DOHH2 (cell line): ENCODE measurements at regions not wholly inside any gene's neighbourhood (a gene's known extent, or its start where the extent isn't known, plus 50 kb on each side); places are given as distances from the start of the nearest gene placed in this dataset.

Experiments
- H3F3A ChIP-seq: fragments of 200-600 bp; sonication (generic), shearing (Covaris generic); 2 replicates; pipeline ENCODE4 v1.6.0; 2016; ENCODE audit warnings: antibody characterized with exemption, mild to moderate bottlenecking; ENCODE audit not compliant: control insufficient read depth, insufficient read depth
- H3K27ac ChIP-seq: fragments of 200-600 bp; sonication (generic); 2 replicates; pipeline ENCODE4 v1.5.1; 2014; ENCODE audit warnings: low read depth, mild to moderate bottlenecking, low read length, moderate library complexity
- H3K27me3 ChIP-seq: fragments of 200-600 bp; sonication (generic); 2 replicates; pipeline ENCODE4 v1.6.1; 2014; ENCODE audit warnings: mild to moderate bottlenecking, low read length, mixed read lengths; ENCODE audit not compliant: control insufficient read depth
- H3K36me3 ChIP-seq: fragments of 200-600 bp; sonication (generic); 2 replicates; pipeline ENCODE4 v1.6.1; 2014; ENCODE audit warnings: mild to moderate bottlenecking, low read length, moderate library complexity, mixed read lengths; ENCODE audit not compliant: control insufficient read depth
- H3K4me1 ChIP-seq: fragments of 200-600 bp; sonication (generic); 2 replicates; pipeline ENCODE4 v1.6.1; 2014; ENCODE audit warnings: mild to moderate bottlenecking, low read length, mixed read lengths; ENCODE audit not compliant: control insufficient read depth
- H3K4me2 ChIP-seq: fragments of 200-600 bp; sonication (generic); 2 replicates; pipeline ENCODE4 v1.6.0; 2014; ENCODE audit warnings: mild to moderate bottlenecking, low read length, moderate library complexity
- H3K4me3 ChIP-seq: fragments of 200-600 bp; sonication (generic); 2 replicates; pipeline ENCODE4 v1.5.1; 2014; ENCODE audit warnings: mild to moderate bottlenecking, low read length, mixed read lengths
- H3K79me2 ChIP-seq: fragments of 200-600 bp; sonication (generic); 2 replicates; pipeline ENCODE4 v1.6.1; 2014; ENCODE audit warnings: mild to moderate bottlenecking, low read length, mixed read lengths; ENCODE audit not compliant: control insufficient read depth
- H3K9me2 ChIP-seq: fragments of 200-600 bp; sonication (generic); replicated peaks from 2 replicates; pipeline ENCODE4 v1.6.1; 2014; ENCODE audit warnings: mild to moderate bottlenecking, low read length, mixed read lengths; ENCODE audit not compliant: control insufficient read depth
- H3K9me3 ChIP-seq: fragments of 200-600 bp; sonication (generic); 2 replicates; pipeline ENCODE4 v1.6.1; 2014; ENCODE audit warnings: antibody characterized with exemption, low read length, mixed read lengths; ENCODE audit not compliant: control insufficient read depth, insufficient read depth
- H4K20me1 ChIP-seq: fragments of 200-600 bp; sonication (generic); 2 replicates; pipeline ENCODE4 v1.6.0; 2014; ENCODE audit warnings: low read depth, mild to moderate bottlenecking, antibody characterized with exemption, low read length, moderate library complexity; ENCODE audit not compliant: control insufficient read depth, insufficient read depth
- EZH2phosphoT487 ChIP-seq: fragments of 200-600 bp; sonication (generic); IDR thresholded peaks from 2 replicates; pipeline ENCODE4 v1.6.1; 2017; ENCODE audit warnings: borderline replicate concordance, mild to moderate bottlenecking, antibody characterized with exemption, low read length, moderate library complexity, mixed read lengths
- TF ChIP-seq, protein P1 (sequence below): fragments of 200-600 bp; sonication (generic); IDR thresholded peaks from one replicate; pipeline ENCODE4 v1.5.1; 2014; ENCODE audit warnings: antibody characterized with exemption, mild to moderate bottlenecking, low read depth, low read length; ENCODE audit not compliant: poor library complexity, severe bottlenecking

DNA sequence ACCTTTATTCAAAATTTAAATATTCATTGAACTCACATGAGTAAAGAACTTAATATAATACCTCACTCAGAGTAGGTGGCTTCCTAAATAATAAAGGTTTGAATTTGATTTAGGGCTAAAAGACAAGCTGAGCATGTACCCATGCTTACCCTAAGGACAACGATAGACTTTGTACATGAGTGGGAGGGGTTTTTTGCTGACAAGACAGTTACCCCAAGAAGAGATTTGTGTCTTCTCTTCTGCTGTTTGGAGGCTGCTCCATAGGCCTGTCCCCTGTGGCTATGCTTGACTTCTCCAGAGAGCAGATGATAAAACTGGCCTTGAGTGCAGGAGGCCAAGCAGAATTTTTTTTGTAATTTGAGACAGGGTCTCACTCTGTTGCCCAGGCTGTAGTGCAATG is 383.9 kb downstream of the TMEM182 start:
- no peaks in the 10 kb centered on the region for H3K9me2 ChIP-seq
- H3K27ac ChIP-seq, result no peak overlapping the region
- H3K27me3 ChIP-seq, result no peaks in the 10 kb centered on the region
- no peaks in the 10 kb centered on the region for H3K4me1 ChIP-seq
- H3F3A ChIP-seq, result no peaks in the 10 kb centered on the region
- no peak overlapping the region for H3K4me2 ChIP-seq
- no peak for TF ChIP-seq EZH2phosphoT487
- no peaks in the 10 kb centered on the region for H3K79me2 ChIP-seq
- no peak overlapping the region for H3K4me3 ChIP-seq
- no peaks in the 10 kb centered on the region for H4K20me1 ChIP-seq
- H3K36me3 ChIP-seq, result no peaks in the 10 kb centered on the region
- H3K9me3 ChIP-seq, result no peaks in the 10 kb centered on the region

DNA sequence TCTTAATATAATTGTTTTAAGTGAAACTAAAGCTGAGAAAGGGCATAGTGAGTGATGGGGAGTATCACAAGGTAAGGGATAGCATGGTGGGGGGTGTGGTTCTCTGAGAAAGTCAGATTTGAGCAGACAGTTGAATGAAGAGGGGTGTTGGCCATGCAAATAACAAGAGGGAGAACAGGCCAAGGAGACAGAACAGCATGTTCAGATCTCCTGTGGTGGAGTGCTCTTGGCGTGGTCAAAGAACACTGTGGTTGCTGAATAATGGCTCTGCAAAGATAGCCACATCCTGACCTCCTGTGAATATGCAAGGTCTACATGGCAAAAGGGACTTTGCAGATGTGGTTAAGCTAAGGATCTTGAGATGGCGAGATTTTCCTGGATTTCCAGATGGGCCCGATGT is 389.2 kb downstream of the TMEM182 start:
- Histone ChIP-seq H3K79me2 (no peaks in the 10 kb centered on the region), H3K27me3 (no peaks in the 10 kb centered on the region), H3K9me2 (no peaks in the 10 kb centered on the region), H3F3A (no peaks in the 10 kb centered on the region), H3K9me3 (no peaks in the 10 kb centered on the region), H3K4me3 (no peak overlapping the region), H3K36me3 (no peaks in the 10 kb centered on the region), H3K4me2 (no peak overlapping the region), H3K27ac (no peak overlapping the region), H3K4me1 (no peaks in the 10 kb centered on the region), H4K20me1 (no peaks in the 10 kb centered on the region)
- no peak for TF ChIP-seq EZH2phosphoT487
- TF ChIP-seq, protein P1, sequence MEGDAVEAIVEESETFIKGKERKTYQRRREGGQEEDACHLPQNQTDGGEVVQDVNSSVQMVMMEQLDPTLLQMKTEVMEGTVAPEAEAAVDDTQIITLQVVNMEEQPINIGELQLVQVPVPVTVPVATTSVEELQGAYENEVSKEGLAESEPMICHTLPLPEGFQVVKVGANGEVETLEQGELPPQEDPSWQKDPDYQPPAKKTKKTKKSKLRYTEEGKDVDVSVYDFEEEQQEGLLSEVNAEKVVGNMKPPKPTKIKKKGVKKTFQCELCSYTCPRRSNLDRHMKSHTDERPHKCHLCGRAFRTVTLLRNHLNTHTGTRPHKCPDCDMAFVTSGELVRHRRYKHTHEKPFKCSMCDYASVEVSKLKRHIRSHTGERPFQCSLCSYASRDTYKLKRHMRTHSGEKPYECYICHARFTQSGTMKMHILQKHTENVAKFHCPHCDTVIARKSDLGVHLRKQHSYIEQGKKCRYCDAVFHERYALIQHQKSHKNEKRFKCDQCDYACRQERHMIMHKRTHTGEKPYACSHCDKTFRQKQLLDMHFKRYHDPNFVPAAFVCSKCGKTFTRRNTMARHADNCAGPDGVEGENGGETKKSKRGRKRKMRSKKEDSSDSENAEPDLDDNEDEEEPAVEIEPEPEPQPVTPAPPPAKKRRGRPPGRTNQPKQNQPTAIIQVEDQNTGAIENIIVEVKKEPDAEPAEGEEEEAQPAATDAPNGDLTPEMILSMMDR, result no peak

DNA sequence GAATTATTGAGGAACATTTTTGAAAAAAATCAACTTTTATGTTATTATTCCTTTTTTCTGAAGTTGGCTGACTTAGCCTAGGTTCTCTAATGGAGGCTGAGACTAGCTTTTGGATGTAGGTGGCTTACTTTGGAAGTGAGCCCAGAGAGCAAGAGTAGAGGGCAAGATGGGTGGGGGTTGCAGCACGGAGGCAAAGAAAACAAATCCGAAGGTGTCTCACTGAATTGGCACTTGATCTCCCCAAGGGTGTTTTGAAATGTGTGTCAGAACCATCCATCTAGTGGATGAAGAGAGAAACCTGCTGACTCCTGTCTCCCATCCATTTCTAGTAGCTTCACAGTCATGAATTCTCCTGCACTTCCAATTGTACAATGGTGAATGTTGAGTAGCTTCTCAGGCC is 390.7 kb downstream of the TMEM182 start:
- TF ChIP-seq, protein P1, result no peak
- no peak for TF ChIP-seq EZH2phosphoT487
- H3K9me3 ChIP-seq, result no peaks in the 10 kb centered on the region
- H3K27ac ChIP-seq, result no peak overlapping the region
- H3K4me3 ChIP-seq, result no peak overlapping the region
- no peaks in the 10 kb centered on the region for H3K79me2 ChIP-seq
- no peaks in the 10 kb centered on the region for H4K20me1 ChIP-seq
- no peaks in the 10 kb centered on the region for H3K36me3 ChIP-seq
- H3F3A ChIP-seq, result no peaks in the 10 kb centered on the region
- no peaks in the 10 kb centered on the region for H3K4me1 ChIP-seq
- H3K9me2 ChIP-seq, result no peaks in the 10 kb centered on the region
- no peaks in the 10 kb centered on the region for H3K27me3 ChIP-seq
- H3K4me2 ChIP-seq, result no peak overlapping the region

DNA sequence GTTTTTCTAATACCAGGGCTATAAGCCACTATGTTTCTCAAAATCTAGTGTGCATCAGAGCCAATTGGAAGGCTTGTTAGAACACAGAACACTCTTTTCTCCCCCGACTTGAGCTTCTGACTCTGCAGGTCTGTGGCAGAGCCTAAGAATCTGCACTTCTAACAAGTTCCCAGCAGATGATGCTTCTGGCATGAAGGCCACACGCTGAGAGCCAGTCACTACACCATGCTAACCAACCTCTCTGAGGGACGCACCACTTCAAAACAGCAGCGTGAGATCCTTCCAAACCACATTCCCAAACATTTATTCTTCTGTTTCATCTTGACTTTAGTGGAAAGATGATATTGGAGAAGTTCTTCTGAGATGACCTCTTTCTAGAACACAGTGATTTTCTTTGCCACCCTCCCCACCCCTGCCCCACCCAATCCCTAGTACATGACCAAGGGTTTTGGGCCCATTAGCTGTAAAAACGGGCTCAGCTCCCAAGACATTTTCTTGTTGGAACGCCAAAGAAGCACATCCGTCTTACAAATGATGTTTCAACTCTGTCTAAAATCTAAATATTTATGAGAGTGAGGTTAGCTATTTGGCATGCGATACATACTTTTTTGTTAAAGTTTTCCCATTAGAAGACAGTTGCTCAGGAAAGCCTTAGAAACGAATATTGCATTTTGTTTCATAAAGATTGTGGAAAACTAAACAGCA is 391.9 kb downstream of the TMEM182 start:
- H3K27ac ChIP-seq, result no peak overlapping the region
- H4K20me1 ChIP-seq, result no peaks in the 10 kb centered on the region
- H3K4me3 ChIP-seq, result no peak overlapping the region
- no peaks in the 10 kb centered on the region for H3F3A ChIP-seq
- H3K36me3 ChIP-seq, result no peaks in the 10 kb centered on the region
- no peaks in the 10 kb centered on the region for H3K4me1 ChIP-seq
- TF ChIP-seq, protein P1, result no peak
- no peak for TF ChIP-seq EZH2phosphoT487
- H3K9me3 ChIP-seq, result no peaks in the 10 kb centered on the region
- no peaks in the 10 kb centered on the region for H3K27me3 ChIP-seq
- H3K4me2 ChIP-seq, result no peak overlapping the region
- H3K79me2 ChIP-seq, result no peaks in the 10 kb centered on the region
- no peaks in the 10 kb centered on the region for H3K9me2 ChIP-seq
